CD4-positive, alpha-beta T cell treated with Interleukin-4 for 1 hour (primary cell): ENCODE measurements at regions not wholly inside any gene's neighbourhood (a gene's known extent, or its start where the extent isn't known, plus 50 kb on each side); places are given as distances from the start of the nearest gene placed in this dataset.

Experiments
- DNase-seq, 2 donors: peaks; one replicate each; pipeline ENCODE4 v3.0.0-alpha.2; 2020 to 2022

- no peak for DNase-seq
Measured at GRCh38 chr14:51307551-51307950, 67.5 kb downstream of the TMX1 start.

- DNase-seq: no peak
Measured at GRCh38 chr14:51308866-51309265, 68.8 kb downstream of the TMX1 start.

GRCh38 chr14:51310505-51310944, 70.5 kb downstream of the TMX1 start:
- DNase-seq: no peak

- no peak for DNase-seq
Measured at GRCh38 chr14:51314321-51315015, 74.4 kb downstream of the TMX1 start.

- DNase-seq: no peak
Measured at GRCh38 chr14:51317373-51317772, 77.3 kb downstream of the TMX1 start.

GRCh38 chr14:51318813-51319597, 79.0 kb downstream of the TMX1 start:
- no peak for DNase-seq

GRCh38 chr14:51321036-51321435, 81.0 kb downstream of the TMX1 start:
- no peak for DNase-seq

GRCh38 chr14:51323492-51323891, 83.4 kb downstream of the TMX1 start:
- DNase-seq: no peak

- DNase-seq: no peak
Measured at GRCh38 chr14:51327376-51327775, 87.3 kb downstream of the TMX1 start.

GRCh38 chr14:51328064-51328771, 88.2 kb downstream of the TMX1 start:
- DNase-seq: no peak

- DNase-seq: no peak
Measured at GRCh38 chr14:51328772-51329353, 88.8 kb downstream of the TMX1 start.

GRCh38 chr14:51331486-51332367, 91.7 kb downstream of the TMX1 start:
- no peak for DNase-seq

- DNase-seq: no peak
Measured at GRCh38 chr14:51333299-51333698, 93.3 kb downstream of the TMX1 start.

GRCh38 chr14:51333901-51334521, 94.0 kb downstream of the TMX1 start:
- DNase-seq: no peak

GRCh38 chr14:51334566-51334965, 94.5 kb downstream of the TMX1 start:
- DNase-seq: no peak

GRCh38 chr14:51335531-51335930, 95.5 kb downstream of the TMX1 start:
- no peak for DNase-seq

- DNase-seq: no peak
Measured at GRCh38 chr14:51335961-51336723, 96.1 kb downstream of the TMX1 start.

- no peak for DNase-seq
Measured at GRCh38 chr14:51336734-51337133, 96.7 kb downstream of the TMX1 start.

- DNase-seq: no peak
Measured at GRCh38 chr14:51337520-51337919, 97.5 kb downstream of the TMX1 start.

GRCh38 chr14:51341338-51341737, 101.3 kb downstream of the TMX1 start:
- DNase-seq: no peak

GRCh38 chr14:51342226-51342625, 102.2 kb downstream of the TMX1 start:
- no peak for DNase-seq
